ENCODE measurements at regions not wholly inside any gene's neighbourhood (a gene's known extent, or its start where the extent isn't known, plus 50 kb on each side); places are given as distances from the start of the nearest gene placed in this dataset.
"Not testable (repeated sequence)": the region's sequence is repeated elsewhere in the genome, so short reads cannot be mapped to it uniquely, and the experiment has no call there.

DNA sequence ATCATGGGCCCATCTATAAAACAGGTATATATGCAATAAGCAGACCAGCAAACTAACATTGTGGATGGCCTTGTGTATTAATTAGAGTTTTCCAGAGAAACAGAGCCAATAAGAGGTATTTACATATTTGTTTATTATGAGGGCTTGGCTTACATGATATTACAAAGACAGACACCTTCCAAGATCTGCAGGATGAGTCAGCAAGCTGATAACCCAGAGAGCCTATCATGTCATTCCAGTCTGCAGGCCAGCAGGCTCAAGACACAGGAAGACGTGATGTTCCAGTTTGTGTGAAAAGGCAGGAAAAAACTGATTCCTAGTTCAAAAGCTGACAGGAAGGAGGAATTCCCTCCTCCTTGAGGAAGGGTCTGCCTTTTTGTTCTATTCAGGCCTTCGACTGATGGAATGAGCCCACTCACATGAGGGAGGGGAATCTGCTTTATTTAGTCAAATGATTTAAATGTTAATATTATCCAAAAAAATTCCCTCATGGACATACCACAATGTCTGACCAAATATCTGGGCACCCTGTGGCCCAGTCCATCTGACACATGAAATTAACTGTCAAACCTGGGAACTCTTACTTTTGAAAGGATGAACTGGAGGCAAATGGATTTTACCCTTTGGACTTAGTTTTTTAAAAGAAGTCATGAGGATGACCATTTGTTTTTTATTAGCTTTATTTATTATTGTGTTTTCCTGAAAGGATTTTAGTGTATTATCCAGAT lies 161.2 kb upstream of the CHD1 start:
- DNase-seq = no peak

DNA sequence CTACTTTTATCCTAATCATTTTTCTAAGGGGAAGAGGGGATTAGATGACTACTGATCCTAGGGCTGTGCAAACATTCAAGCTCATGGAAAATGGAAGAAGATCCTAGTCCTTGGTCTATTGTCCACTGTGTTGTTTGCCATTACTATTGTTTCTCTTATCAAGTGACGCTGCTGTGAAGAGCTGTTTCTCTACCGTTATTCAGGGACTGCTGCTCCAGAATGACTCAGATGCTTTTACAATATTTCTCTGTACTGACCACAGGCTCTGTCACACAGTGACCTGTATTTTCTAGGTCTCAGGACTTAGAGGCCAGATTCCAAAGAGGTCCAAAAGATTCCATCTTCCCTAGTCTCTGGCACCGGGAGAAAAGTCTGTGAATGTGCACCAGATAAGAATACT lies 159.5 kb upstream of the CHD1 start:
- no peak for DNase-seq

DNA sequence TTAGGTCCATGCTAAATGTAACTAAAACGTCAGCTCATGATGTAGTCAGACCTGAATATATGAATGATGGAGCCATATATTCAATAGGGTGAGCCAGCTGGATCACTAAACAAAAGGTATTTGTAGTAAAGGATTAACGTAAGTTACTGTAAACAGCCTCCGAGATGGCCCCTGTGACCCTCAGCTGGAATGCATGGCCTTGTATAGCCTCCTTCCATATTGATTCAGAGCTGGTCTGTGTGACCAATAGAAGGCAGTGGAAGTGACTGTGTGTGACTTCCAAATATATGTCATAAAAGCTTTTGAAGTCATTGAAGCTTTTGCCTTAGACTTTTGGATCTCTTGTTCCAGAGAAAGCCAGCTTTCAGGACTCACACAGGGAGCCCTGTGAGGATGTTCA lies 154.4 kb upstream of the CHD1 start:
- no peak for DNase-seq

DNA sequence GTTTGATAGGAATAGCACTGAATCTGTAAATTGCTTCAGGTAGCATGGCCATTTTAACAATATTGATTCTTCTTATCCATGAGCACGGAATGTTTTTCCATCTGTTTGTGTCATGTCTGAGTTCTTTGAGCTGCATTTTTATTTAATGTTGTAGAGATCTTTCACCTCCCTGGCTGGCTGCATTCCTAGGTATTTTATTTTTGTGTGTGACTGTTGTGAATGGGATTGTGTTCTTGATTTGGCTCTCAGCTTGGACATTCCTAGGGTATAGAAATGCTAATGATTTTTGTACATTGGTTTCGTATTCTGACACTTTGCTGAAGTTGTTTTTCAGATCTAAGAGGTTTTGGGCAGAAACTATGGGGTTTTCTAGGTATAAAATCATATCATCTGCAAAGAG lies 152.9 kb upstream of the CHD1 start:
- no peak for DNase-seq

DNA sequence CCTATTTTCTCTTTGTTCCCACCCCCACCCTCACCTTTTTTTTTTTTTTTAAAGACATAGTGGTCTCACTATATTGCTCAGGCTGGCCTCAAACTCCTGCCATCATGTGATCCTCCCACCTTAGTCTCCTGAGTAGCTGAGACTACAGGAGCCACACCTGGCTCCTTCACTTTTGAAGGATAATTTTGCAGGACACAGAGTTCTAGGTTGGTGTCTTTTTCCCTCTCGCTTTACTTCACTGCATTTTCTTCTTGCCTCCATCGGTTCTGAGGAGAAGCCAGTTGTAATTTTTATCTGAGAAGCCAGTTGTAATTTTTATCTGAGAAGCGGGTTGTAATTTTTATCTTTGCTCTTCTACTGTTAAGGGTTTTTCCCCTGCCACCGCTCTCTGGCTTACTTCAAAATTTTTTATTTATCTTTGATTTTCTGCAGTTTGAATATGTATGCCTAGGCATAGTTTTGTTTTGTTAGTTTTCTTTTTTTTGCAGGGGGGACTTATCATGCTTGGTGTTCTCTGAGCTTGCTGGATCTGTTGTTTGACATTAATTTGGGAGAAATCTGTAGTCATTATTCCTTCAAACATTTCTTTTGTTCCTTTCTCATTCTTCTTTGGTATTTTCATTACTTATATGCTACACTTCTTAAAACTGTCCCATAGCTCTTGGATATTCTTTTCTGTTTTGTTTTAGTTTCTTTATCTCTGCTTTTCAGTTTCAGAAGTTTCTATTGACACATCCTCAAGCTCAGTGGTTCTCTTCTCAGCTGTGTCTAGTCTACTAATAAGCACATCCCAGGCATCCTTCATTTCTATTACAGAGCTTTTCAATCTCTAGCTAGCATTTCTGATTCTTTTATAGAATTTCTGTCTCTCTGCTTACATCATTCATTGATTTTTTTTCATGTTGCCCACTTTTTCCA lies 148.2 kb upstream of the CHD1 start:
- DNase-seq = no peak

DNA sequence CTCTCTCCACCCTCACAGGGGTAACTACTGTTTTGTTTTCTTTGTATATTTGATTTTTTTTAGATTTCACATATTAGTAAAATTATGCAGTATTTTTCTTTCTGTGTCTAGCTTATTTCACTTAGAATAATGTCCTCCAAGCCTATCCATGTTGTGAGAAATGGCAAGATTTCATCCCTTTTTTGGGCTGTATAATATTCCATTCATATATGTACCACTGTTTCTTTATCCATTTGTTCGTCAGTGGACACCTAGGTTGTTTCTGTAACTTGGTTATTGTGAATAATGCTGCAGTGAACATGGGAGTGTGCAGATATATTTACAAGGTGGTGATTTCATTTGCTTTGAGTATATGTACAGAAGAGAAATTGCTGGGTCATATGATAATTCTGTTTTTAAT lies 144.0 kb upstream of the CHD1 start:
- DNase-seq = no peak

DNA sequence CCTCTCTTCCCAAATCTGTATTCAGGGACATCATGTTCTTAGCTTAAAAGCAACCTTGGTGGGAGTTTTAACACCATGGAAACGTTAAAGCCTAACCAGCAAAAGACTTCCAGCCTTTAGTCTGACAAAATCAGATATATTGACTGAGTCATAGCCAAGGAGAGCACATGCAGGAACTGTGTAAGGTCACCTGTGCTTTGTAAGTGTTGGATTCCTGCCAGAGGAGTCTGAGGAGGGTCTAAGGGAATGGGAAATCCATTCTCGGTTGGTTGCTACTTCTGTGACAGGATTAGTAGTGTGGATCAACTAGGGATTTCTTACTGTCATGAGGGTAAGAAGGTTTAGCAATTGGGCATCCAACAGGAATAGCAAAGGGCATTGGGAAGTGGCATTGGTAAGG lies 142.0 kb upstream of the CHD1 start:
- DNase-seq = no peak

DNA sequence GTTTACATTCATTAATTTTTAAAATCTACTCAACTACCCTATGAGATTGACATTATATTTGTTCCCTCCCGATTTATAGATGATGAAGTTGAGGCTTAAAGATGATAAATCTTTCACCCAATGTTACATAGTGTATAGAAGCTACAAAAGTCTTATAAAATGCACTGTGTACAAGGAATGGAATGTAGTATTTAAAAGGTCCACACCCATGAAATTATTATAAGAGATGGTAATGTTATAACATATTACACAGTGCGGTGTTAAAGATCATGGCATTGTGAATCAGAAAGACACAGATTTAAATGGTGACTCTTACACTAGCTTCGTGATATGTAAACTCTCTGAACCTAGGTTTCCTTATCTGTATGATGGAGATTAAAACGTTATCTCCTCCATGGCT lies 141.6 kb upstream of the CHD1 start:
- no peak for DNase-seq

DNA sequence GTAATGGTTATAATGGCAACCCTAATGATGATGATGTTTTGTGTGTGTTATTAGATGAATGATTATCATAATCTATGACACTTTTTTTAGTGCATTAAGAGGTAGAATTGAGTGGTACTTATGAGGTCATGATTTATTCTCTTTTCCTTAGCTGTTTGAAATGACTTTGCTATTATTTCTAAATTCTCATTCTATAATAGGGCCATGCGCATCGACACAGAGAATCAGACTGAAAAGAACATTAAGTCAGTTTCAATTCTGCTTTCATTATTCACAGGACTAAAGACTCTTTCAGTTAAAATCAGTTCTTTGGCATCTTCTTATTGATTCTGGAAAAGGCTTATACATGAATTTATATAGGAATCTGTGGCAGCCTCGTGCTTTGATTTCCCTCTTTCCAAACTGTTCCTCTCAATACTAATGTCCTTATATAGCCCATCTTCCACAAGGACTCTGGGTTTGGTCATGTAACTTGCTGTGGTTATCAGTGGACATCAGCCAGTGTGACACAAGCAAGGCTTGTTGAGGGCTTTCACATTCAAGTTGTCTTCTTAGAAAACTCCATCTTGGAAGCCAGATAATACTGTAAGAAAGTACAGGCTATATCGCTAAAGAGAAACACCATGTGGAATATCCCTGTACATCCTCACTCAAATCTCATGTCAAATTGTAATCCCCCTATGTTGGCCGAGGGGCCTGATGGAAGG lies 140.3 kb upstream of the CHD1 start:
- DNase-seq = no peak

DNA sequence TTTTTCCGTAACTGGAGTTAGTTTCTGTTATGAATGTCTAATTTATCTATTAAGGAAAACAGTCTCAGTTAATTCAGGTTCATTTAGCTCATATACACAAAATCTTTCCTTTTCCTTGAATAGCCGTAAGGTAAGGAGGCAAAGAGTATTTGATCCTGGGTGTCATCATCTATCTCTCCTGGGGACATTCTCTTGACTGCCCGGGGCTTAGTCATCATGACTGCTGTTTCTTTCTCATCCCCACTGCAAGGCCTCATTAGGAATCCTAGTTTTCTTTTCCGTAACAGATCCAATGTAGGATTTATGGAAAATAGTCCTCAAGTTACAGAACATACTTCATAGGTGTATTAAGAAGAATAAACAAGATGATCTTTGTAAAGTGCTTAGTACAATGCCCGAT lies 134.9 kb upstream of the CHD1 start:
- DNase-seq = no peak

DNA sequence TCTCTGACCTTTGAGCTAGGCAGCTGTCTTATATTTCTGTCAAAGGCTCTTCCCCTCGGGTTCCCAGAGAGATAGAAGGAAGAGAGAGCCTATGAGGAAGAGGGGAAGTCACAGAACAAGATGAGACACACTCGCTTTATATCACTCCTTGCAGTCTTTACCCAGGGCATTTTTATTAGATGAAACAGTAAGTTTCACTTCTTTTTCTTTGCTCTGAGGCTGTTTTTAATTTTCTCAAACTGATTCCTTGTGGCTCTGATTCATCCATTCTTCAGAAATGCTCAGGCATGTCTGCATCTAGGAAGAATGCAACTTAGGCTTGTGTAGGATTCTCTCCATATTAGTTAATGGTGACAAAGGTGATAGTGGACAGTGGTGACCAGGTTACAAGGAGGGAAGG lies 132.9 kb upstream of the CHD1 start:
- no peak for DNase-seq

DNA sequence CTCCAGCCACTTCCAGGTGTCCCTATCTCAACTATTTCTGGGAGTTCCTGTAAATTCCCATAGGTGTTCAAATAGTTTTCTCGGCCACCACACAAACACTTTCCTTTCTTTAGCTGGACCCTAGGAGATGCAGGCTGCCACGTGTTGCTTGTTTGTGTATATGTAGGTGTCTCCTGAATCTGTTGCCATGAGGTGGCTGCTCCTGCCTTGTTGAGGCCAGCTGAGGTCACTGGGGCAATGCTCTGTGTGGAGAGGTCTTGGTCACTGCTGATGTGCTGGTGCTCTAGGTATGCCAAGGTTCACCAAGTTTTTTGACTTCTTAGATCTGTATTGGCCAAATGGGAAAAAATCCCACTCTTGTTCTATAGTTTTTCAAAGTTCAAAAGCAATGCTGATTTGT lies 132.5 kb upstream of the CHD1 start:
- no peak for DNase-seq

DNA sequence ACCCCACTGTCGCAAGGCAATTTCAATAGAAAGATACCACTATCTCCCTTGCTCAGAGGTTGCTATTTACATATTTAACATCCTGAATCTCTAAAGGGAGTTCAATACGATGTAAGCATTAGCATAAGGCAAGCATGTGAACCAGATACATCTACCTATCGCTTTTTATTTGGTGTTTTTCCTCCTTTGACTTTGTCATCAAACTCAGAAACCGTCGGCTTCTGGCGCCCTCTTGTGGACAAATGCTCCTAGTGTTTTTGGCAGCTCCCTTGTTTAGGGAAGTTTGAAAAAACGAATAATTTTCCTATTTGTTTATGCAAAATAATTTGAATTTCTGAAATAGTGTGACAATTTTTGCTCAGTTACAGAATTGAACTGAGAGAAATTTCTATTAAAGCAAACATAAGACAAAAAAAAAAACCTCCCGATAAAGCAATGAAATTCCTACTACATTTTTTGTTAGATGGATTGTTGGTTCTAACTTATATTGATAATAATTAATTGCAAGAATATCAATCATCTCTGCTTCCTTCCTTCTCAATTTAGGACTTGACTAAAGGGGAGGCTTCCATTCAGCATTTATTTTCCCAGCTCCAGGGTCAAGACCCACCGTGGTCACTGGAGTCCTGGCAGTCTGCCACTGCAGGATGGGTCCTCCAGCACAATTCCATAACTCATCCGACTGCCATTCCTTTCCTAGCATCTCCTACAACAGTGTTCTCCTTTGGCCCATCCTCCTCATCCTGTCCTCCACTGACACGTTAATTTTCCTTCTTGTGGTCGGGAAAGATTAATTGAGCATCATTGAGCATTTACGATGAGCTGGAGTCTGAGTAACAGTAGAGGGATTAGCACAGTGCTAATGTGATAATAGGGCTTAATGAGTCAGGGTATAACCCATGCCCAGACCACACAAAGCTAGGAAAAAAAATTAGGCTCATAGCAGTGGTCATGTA lies 131.8 kb upstream of the CHD1 start:
- peak; percentile 27 for DNase-seq

DNA sequence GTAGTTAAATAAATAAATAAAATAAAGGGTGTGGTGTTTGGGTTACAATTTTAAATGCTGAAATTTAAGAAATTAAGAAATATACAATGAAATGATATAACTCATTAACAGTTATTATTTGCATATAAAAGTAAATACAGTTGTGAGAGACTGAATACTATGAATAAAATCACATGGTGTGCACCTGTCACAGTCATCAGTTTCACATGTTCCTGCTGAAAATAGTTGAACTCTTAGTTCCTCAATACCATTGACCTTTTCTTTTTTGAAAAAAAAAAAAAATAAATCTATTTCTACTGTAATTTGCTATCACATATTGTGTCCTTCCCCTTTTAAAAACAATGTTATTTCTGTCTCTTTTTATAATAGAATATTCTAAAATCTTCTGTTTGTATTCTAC lies 130.9 kb upstream of the CHD1 start:
- no peak for DNase-seq

DNA sequence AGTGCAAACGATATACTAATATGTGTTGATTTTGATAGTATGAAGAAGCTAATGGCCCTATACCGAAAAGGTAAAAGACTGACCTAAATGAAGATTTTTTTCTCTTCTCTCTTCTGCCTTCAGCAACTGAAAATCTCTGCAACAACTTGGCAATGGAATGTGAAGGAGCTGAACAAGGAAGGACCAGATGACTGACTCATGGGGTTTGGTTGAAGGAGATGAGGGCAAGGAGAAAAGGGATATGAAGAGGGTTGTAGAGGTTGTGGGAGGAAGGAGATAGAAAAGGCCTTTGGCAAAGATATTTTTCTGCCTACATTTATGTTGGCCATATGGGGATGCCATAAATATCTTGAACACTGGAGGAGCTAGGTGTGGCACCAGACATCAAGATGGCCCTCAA lies 129.7 kb upstream of the CHD1 start:
- DNase-seq = no peak

DNA sequence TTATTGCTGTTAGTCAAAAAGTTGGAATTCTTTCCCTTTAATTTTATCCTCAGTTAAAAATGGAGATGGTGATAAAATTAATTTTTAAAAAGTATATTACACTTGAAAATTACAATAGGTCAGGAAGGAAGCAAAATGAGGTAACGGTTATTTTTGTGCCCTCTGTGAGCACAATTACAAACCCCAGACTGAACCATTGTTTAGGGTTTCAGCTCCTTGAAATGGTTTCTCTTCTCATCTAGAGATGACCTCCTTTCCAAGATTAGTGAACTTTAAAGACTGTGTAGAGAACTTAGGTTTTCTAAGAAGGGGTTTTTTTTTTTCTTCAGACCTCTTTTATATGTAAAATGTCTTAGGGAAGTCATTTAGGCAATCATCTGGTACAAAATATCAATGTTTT lies 126.2 kb upstream of the CHD1 start:
- DNase-seq = no peak

DNA sequence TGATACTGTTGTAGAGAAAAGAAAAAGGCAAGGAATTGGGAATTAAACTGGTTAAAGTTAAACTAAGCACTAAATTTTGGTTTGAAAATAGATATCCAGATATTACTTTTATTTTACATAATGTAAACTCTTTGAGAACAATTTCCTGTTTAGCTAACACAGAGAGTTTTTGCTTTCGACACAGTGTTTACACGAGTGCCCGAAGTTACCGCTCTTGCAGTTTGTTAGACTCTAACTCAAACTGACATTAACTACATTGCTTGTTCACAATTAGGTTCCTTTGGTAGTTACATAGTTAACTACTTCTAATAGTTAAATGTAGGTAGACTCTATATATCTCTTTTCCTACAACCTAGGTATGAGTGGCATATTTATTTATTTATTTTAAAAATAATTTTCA lies 117.1 kb upstream of the CHD1 start:
- no peak for DNase-seq

DNA sequence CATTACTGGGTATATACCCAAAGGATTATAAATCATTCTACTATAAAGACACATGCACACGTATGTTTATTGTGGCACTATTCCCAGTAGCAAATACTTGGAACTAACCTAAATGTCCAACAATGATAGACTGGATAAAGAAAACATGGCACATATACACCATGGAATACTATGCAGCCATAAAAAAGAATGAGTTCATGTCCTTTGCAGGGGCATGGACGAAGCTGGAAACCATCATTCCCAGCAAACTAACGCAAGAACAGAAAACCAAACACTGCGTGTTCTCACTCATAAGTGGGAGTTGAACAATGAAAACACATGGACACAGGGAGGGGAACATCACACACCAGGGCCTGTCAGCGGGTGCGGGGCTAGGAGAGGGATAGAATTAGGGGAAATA lies 114.5 kb upstream of the CHD1 start:
- not testable (repeated sequence) for DNase-seq

DNA sequence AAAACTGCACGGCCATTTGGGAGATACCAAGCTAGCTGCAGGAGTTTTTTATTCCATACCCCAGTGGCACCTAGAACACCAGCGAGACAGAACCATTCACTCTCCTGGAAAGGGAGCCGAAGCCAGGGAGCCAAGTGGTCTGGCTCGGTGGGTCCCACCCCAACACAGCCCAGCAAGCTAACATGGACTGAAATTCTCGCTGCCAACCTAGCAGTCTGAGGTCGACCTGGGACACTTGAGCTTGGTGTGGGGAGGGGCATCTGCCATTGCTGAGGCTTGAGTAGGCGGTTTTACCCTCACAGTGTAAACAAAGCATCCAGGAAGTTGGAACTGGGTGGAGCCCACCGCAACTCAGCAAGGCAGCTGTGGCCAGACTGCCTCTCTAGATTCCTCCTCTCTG lies 108.9 kb upstream of the CHD1 start:
- no peak for DNase-seq

DNA sequence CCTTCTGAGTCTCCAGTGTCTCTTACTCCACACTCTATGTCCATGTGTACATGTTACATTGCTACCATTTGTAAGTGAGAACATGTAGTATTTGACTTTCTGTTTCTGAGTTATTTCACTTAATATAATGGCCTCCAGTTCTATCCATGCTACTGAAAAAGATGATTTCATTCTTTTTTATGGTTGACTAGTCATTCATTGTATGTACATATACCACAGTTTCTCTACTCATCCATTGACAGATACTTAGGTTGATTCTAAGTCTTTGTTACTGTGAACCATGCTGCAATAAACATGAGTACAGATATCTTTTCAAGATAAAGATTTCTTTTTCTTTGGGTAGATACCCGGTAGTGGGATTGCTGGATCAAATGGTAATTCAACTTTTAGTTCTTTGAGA lies 107.1 kb upstream of the CHD1 start:
- DNase-seq = no peak

DNA sequence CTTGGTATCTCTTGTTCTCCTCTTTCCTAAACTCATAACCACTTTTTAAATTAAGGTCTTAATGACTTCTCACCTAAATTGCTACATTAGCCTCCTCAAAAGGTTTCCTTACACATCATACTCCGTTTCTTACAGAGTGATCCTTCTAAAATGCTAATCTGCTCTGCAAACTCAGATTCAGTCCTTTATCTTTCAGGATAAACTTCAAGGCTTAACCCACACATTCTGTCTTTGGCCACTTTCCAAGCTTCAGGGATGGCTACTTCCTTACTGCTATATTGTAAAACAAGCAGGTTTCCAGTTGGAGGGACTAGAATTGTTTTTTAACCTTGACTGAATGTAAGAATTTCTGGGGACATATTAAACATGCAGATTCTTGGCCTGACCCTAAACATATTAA lies 105.5 kb upstream of the CHD1 start:
- no peak for DNase-seq

DNA sequence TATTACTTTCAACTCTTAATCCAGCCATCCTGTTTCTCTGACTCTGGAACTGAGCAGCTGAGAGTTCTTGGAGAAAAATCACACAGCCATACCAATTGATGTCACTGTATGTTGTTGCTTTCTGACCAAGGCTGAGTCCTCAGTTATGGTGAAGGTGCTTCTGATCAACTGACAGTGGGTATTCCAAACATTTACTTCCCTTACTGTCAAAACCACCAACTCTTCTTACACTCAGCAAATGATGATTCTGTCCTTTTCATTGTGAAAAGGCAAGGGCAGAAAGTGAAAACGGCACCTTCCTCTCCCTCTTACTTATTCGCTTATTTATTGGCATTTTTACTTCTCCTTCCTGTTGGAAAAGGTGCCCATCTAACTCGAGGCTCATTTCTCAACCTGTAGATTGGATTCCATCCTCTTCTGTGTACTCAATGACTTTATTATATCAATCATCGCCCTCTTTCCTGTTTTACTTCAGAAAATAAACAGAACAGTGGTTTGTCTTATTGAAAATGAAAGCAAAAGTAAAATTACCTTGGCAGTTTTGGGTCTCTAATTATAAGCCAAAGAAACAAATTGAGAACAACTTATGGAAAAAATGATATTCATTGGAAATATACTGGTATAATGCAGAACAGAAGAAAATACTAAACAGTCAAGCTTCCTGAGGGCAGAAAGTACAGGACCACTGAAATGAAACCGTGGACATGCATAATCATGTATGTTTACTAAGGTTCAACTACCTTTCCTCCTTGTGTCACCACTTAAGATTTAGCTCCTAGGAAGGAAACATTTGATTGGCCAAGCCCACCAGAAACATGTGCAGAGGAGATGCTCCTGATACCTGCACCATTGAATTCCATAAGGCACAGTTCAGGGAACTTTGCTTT lies 104.5 kb upstream of the CHD1 start:
- no peak for DNase-seq

Data from NCI-H1105 (cell line).